SKM-1 treated with dmso at 0.1 percent for 144 hours (cell line): ENCODE measurements at regions not wholly inside any gene's neighbourhood (a gene's known extent, or its start where the extent isn't known, plus 50 kb on each side); places are given as distances from the start of the nearest gene placed in this dataset.

Source experiments
- DNase-seq: peaks from one replicate; lab custom pipeline; 2025; ENCODE audit not compliant: unreplicated experiment; lab: John Stamatoyannopoulos, UW

- no peak for DNase-seq
Observed at GRCh38 chr11:8740129-8740528, 57.5 kb downstream of the RPL27A start.

GRCh38 chr11:8744423-8744822 is 61.8 kb downstream of the RPL27A start:
- DNase-seq = no peak

- no peak for DNase-seq
Observed at GRCh38 chr11:8745431-8746253, 63.0 kb downstream of the RPL27A start.

GRCh38 chr11:8746331-8746974 is 63.9 kb downstream of the RPL27A start:
- DNase-seq = no peak

- no peak for DNase-seq
Observed at GRCh38 chr11:8747173-8747572, 64.6 kb downstream of the RPL27A start.

GRCh38 chr11:8748317-8748716 is 65.7 kb downstream of the RPL27A start:
- DNase-seq = no peak

GRCh38 chr11:8749202-8749601 is 66.6 kb downstream of the RPL27A start:
- DNase-seq = no peak

- no peak for DNase-seq
Observed at GRCh38 chr11:8754241-8754640, 71.6 kb downstream of the RPL27A start.

- no peak for DNase-seq
Observed at GRCh38 chr11:8756201-8756600, 73.6 kb downstream of the RPL27A start.

- DNase-seq = no peak
Observed at GRCh38 chr11:8757047-8757446, 74.5 kb downstream of the RPL27A start.

- DNase-seq = no peak
Observed at GRCh38 chr11:8757533-8757932, 74.9 kb downstream of the RPL27A start.

- DNase-seq = no peak
Observed at GRCh38 chr11:8758619-8759169, 76.1 kb downstream of the RPL27A start.

GRCh38 chr11:8759634-8760033 is 77.0 kb downstream of the RPL27A start:
- DNase-seq = no peak

- no peak for DNase-seq
Observed at GRCh38 chr11:8760896-8761295, 78.3 kb downstream of the RPL27A start.

GRCh38 chr11:8763070-8763685 is 80.6 kb downstream of the RPL27A start:
- no peak for DNase-seq

- DNase-seq = no peak
Observed at GRCh38 chr11:8765294-8765693, 82.7 kb downstream of the RPL27A start.

- no peak for DNase-seq
Observed at GRCh38 chr11:8766043-8766987, 83.7 kb downstream of the RPL27A start.

- no peak for DNase-seq
Observed at GRCh38 chr11:8766988-8767374, 84.4 kb downstream of the RPL27A start.

GRCh38 chr11:8767466-8768142 is 85.0 kb downstream of the RPL27A start:
- DNase-seq = no peak

GRCh38 chr11:8768625-8769333 is 86.2 kb downstream of the RPL27A start:
- no peak for DNase-seq
